Endothelial cell of umbilical vein (primary cell): ENCODE measurements at regions not wholly inside any gene's neighbourhood (a gene's known extent, or its start where the extent isn't known, plus 50 kb on each side); places are given as distances from the start of the nearest gene placed in this dataset.

Experiments
- BruUV-seq: library from RNA; stranded (reverse); fragments of 400-500 nt; replicated peaks from 2 replicates; lab custom pipeline; 2021; lab: Mats Ljungman, UMichigan
- CTCF ChIA-PET: fragments of 300-600, 350-600 bp; sonication (Branson Sonifier 250); formaldehyde crosslinking; loops from one replicate; lab custom pipeline; 2021; ENCODE audit warnings: antibody characterized with exemption, inconsistent platforms; lab: Charles Lee
- POLR2A ChIA-PET: fragments of 300-600, 350-600 bp; sonication (Branson Sonifier 250); formaldehyde crosslinking; loops from one replicate; lab custom pipeline; 2021; ENCODE audit warnings: antibody characterized with exemption, inconsistent platforms; lab: Charles Lee
- DNase-seq: peaks from one replicate; pipeline ENCODE4 v3.0.0-alpha.2; 2011; ENCODE audit warnings: low read depth, low spot score
- FAIRE-seq: peaks from 2 replicates; lab custom pipeline; 2011; peaks lifted over from hg19 to GRCh38; lab: Jason Lieb, UNC
- H2AFZ ChIP-seq: 2 replicates; pipeline ENCODE4 v1.6.0; 2012; ENCODE audit warnings: low read depth, low read length, control low read depth, inconsistent platforms
- H3K27ac ChIP-seq: 2 replicates; pipeline ENCODE4 v1.5.1; 2011; ENCODE audit warnings: low read depth, mild to moderate bottlenecking, control low read depth, low read length, moderate library complexity; ENCODE audit not compliant: insufficient read depth
- H3K27me3 ChIP-seq, 2 experiments: 2 replicates each; pipeline versions ENCODE4 v1.6.0 to v1.6.1; 2011; ENCODE audit warnings: low read length in 2 of 2, mixed read lengths in 1 of 2; ENCODE audit not compliant: control insufficient read depth in 2 of 2, insufficient read depth in 2 of 2
- H3K36me3 ChIP-seq, 2 experiments: 2 replicates in 1 of 2; 3 replicates in 1 of 2; pipeline ENCODE4 v1.5.1; 2011; ENCODE audit warnings: low read length in 2 of 2, mild to moderate bottlenecking in 1 of 2, moderate library complexity in 1 of 2; ENCODE audit not compliant: control insufficient read depth in 2 of 2, insufficient read depth in 2 of 2; ENCODE audit errors: extremely low read depth in 1 of 2
- H3K4me1 ChIP-seq: 3 replicates; pipeline ENCODE4 v1.5.1; 2011; ENCODE audit warnings: mild to moderate bottlenecking, low read length; ENCODE audit not compliant: control insufficient read depth, insufficient read depth; ENCODE audit errors: extremely low read depth
- H3K4me2 ChIP-seq: 2 replicates; pipeline ENCODE4 v1.6.1; 2011; ENCODE audit warnings: low read length, control low read depth, mixed read lengths; ENCODE audit not compliant: insufficient read depth
- H3K4me3 ChIP-seq, 3 experiments: fragments of 200-600 bp in 1 of 3; sonication (generic), shearing (Covaris generic) in 1 of 3; replicated peaks in 1 of 3; 2 replicates each; pipeline ENCODE4 v1.5.1; 2011 to 2016; ENCODE audit warnings: control low read depth in 3 of 3, low read length in 3 of 3, mild to moderate bottlenecking in 2 of 3, inconsistent platforms in 1 of 3, low read depth in 1 of 3, moderate library complexity in 1 of 3; ENCODE audit not compliant: insufficient read depth in 1 of 3
- H3K79me2 ChIP-seq: 2 replicates; pipeline ENCODE4 v1.6.0; 2012; ENCODE audit warnings: low read length, inconsistent platforms; ENCODE audit not compliant: control insufficient read depth, insufficient read depth
- H3K9ac ChIP-seq: replicated peaks from 2 replicates; pipeline ENCODE3; 2011; ENCODE audit warnings: low read length, control low read depth; ENCODE audit not compliant: insufficient read depth; ENCODE audit errors: extremely low read depth
- H3K9me1 ChIP-seq: replicated peaks from 3 replicates; pipeline ENCODE4 v1.6.0; 2011; ENCODE audit warnings: mild to moderate bottlenecking, low read length; ENCODE audit not compliant: control insufficient read depth, insufficient read depth; ENCODE audit errors: extremely low read depth
- H3K9me3 ChIP-seq: replicated peaks from 2 replicates; pipeline ENCODE4 v1.5.1; 2012; ENCODE audit warnings: low read length, inconsistent platforms; ENCODE audit not compliant: control insufficient read depth, insufficient read depth
- H4K20me1 ChIP-seq: replicated peaks from 2 replicates; pipeline ENCODE3; 2011; ENCODE audit warnings: mild to moderate bottlenecking, low read length; ENCODE audit not compliant: control insufficient read depth, insufficient read depth; ENCODE audit errors: extremely low read depth
- CTCF ChIP-seq, 2 donors: IDR thresholded peaks; 1 replicate in 1 of 2; 2 replicates in 1 of 2; pipeline ENCODE4 v1.5.1; 2011; ENCODE audit warnings: low read length in 2 of 2, mild to moderate bottlenecking in 2 of 2, moderate library complexity in 2 of 2, control low read depth in 1 of 2, inconsistent platforms in 1 of 2, low read depth in 1 of 2; ENCODE audit not compliant: insufficient read depth in 1 of 2; ENCODE audit errors: extremely low read depth in 1 of 2
- EZH2 ChIP-seq: IDR thresholded peaks from 2 replicates; pipeline ENCODE4 v1.6.1; 2012; ENCODE audit warnings: borderline replicate concordance, low read depth, mild to moderate bottlenecking, moderate library complexity, low read length, inconsistent platforms; ENCODE audit not compliant: severe bottlenecking
- FOS ChIP-seq: IDR thresholded peaks from 2 replicates; pipeline ENCODE4 v1.6.1; 2011; ENCODE audit warnings: mild to moderate bottlenecking, low read length, moderate library complexity, borderline replicate concordance; ENCODE audit not compliant: insufficient read depth
- GATA2 ChIP-seq: IDR thresholded peaks from 2 replicates; pipeline ENCODE4 v1.7.0; 2011; ENCODE audit warnings: low read depth, mild to moderate bottlenecking, moderate library complexity, mixed read lengths, low read length; ENCODE audit not compliant: insufficient read length, insufficient read depth
- JUN ChIP-seq: IDR thresholded peaks from 2 replicates; pipeline ENCODE4 v1.6.1; 2011; ENCODE audit warnings: borderline replicate concordance, low read depth; ENCODE audit not compliant: insufficient read length, insufficient read depth
- MAX ChIP-seq: IDR thresholded peaks from 2 replicates; pipeline ENCODE4 v1.6.1; 2011; ENCODE audit not compliant: insufficient read depth, insufficient read length
- MYC ChIP-seq: IDR thresholded peaks from one replicate; pipeline ENCODE4 v1.6.1; 2011; ENCODE audit warnings: mild to moderate bottlenecking, low read depth, low read length
- POLR2A ChIP-seq: IDR thresholded peaks from 2 replicates; pipeline ENCODE4 v1.6.1; 2012; ENCODE audit warnings: low read depth, mild to moderate bottlenecking, control low read depth, low read length
- POLR2AphosphoS5 ChIP-seq: IDR thresholded peaks from 2 replicates; pipeline ENCODE4 v1.6.1; 2012; ENCODE audit warnings: low read depth, mild to moderate bottlenecking, control low read depth, low read length, moderate library complexity; ENCODE audit not compliant: insufficient read depth
- dilution Hi-C: fragments of 300-500 bp; cut with MboI; formaldehyde crosslinking; loops from one replicate; pipeline ENCODE4 v1.15.0; 2019; ENCODE audit warnings: low sequenced_read_pairs; ENCODE audit not compliant: extremely low pct_ligation_motif_present
- intact Hi-C: fragments of 100-400 bp; cut with micrococcal nuclease; formaldehyde crosslinking; loops from one replicate; pipeline ENCODE4 v1.10.0; 2022

GRCh38 chr3:159899166-159899565 is 89.5 kb upstream of the IL12A start:
- Histone ChIP-seq H3K27ac (no peak overlapping the region), H3K79me2 (no peaks in the 10 kb centered on the region), H3K9me3 (no peaks in the 10 kb centered on the region), H3K27me3 (no peaks in the 10 kb centered on the region), H4K20me1 (no peaks in the 10 kb centered on the region), H3K4me3 (no peak overlapping the region), H3K9me1 (no peaks in the 10 kb centered on the region), H2AFZ (no peak overlapping the region), H3K36me3 (peaks cover 5 to 11% of the 10 kb centered on the region in 2 experiments), H3K4me1 (no peaks in the 10 kb centered on the region), H3K4me2 (no peak overlapping the region), H3K9ac (no peak overlapping the region)
- DNase-seq = no peak
- intact Hi-C loops (no loop called here), dilution Hi-C loops (no loop called here)
- BruUV-seq = no TSS peak
- ChIA-PET POLR2A (no interaction called here), CTCF (interaction anchor here (1.2 to 5.3 kb wide), 4 partner anchors 14 to 639 kb away, joined by 3 to 34 read pairs (median 6); partner anchors contain the start of gene IL12A)
- no peak for FAIRE-seq
- no peak for TF ChIP-seq CTCF (IDR thresholded peaks at IDR 0.05; ENCODE audit: extremely low read depth in 1 of 2, insufficient read depth in 1 of 2, low read depth in 1 of 2, low read length in 2 of 2)
- TF ChIP-seq FOS = no peak
- TF ChIP-seq GATA2 = no peak
- no peak for TF ChIP-seq MAX
- TF ChIP-seq MYC = no peak
- TF ChIP-seq JUN = no peak
- TF ChIP-seq POLR2AphosphoS5 = no peak
- no peak for TF ChIP-seq EZH2
- TF ChIP-seq POLR2A = no peak
